H1 (cell line): ENCODE measurements at regions not wholly inside any gene's neighbourhood (a gene's known extent, or its start where the extent isn't known, plus 50 kb on each side); places are given as distances from the start of the nearest gene placed in this dataset.

Experiments
- CTCF ChIA-PET: fragments of 300-600 bp; sonication (Branson Sonifier 250); formaldehyde crosslinking; loops from one replicate; lab custom pipeline; 2021; ENCODE audit not compliant: partially characterized antibody; lab: Charles Lee
- POLR2A ChIA-PET: fragments of 300-600 bp; sonication (Branson Sonifier 250); formaldehyde crosslinking; loops from one replicate; lab custom pipeline; 2021; ENCODE audit warnings: inconsistent platforms; ENCODE audit not compliant: partially characterized antibody; lab: Charles Lee
- DNase-seq, 2 experiments: peaks; one replicate each; pipeline versions ENCODE4 v3.0.0 to v3.0.0-alpha.2; 2010 to 2022; ENCODE audit warnings: low spot score in 2 of 2, low read depth in 1 of 2, mixed read lengths in 1 of 2
- FAIRE-seq: peaks from 2 replicates; lab custom pipeline; 2011; peaks lifted over from hg19 to GRCh38; lab: Jason Lieb, UNC
- H2AFZ ChIP-seq: 2 replicates; pipeline ENCODE4 v1.8.1; 2012; ENCODE audit warnings: low read length, inconsistent platforms
- H2AK5ac ChIP-seq: 2 replicates; pipeline ENCODE4 v1.6.1; 2013; ENCODE audit warnings: low read depth, low read length
- H2BK120ac ChIP-seq: replicated peaks from 2 replicates; pipeline ENCODE3; 2013; ENCODE audit warnings: low read depth, low read length, inconsistent platforms
- H2BK12ac ChIP-seq: 2 replicates; pipeline ENCODE4 v1.6.1; 2013; ENCODE audit warnings: low read depth, low read length
- H2BK15ac ChIP-seq: 2 replicates; pipeline ENCODE4 v1.6.1; 2013; ENCODE audit warnings: low read length
- H2BK20ac ChIP-seq: 2 replicates; pipeline ENCODE4 v1.6.1; 2013; ENCODE audit warnings: low read length
- H2BK5ac ChIP-seq: 2 replicates; pipeline ENCODE4 v1.6.1; 2013; ENCODE audit warnings: low read depth, low read length
- H3K14ac ChIP-seq: 2 replicates; pipeline ENCODE4 v1.6.1; 2013; ENCODE audit warnings: inconsistent platforms; ENCODE audit not compliant: insufficient read length
- H3K18ac ChIP-seq: 2 replicates; pipeline ENCODE4 v1.6.1; 2013; ENCODE audit warnings: low read length; ENCODE audit errors: extremely low read depth
- H3K23ac ChIP-seq: 2 replicates; pipeline ENCODE4 v1.6.1; 2013; ENCODE audit warnings: inconsistent platforms; ENCODE audit not compliant: insufficient read length
- H3K23me2 ChIP-seq: 2 replicates; pipeline ENCODE4 v1.6.1; 2013; ENCODE audit warnings: low read depth, low read length
- H3K27ac ChIP-seq: 2 replicates; pipeline ENCODE4 v1.6.1; 2011; ENCODE audit warnings: low read depth, low read length, inconsistent platforms
- H3K27me3 ChIP-seq, 4 experiments: replicated peaks in 1 of 4; 1 replicate in 1 of 4; 2 replicates in 3 of 4; pipeline versions ENCODE4 v1.6.1 to v1.8.1; 2011 to 2013; ENCODE audit warnings: low read length in 3 of 4, mild to moderate bottlenecking in 3 of 4, inconsistent platforms in 2 of 4, mixed read lengths in 2 of 4, moderate library complexity in 1 of 4; ENCODE audit not compliant: control insufficient read depth in 3 of 4, insufficient read depth in 3 of 4; ENCODE audit errors: extremely low read depth in 1 of 4
- H3K36me3 ChIP-seq, 4 experiments: 2 replicates each; pipeline versions ENCODE4 v1.6.1 to v1.8.1; 2011 to 2013; ENCODE audit warnings: mild to moderate bottlenecking in 4 of 4, low read length in 3 of 4, moderate library complexity in 2 of 4, control low read depth in 1 of 4, inconsistent platforms in 1 of 4; ENCODE audit not compliant: insufficient read depth in 4 of 4, control insufficient read depth in 2 of 4
- H3K4ac ChIP-seq: replicated peaks from 2 replicates; pipeline ENCODE3; 2013; ENCODE audit warnings: low read length, low read depth, mixed read lengths, inconsistent platforms; ENCODE audit not compliant: insufficient read length
- H3K4me1 ChIP-seq, 4 experiments: replicated peaks in 1 of 4; 1 replicate in 1 of 4; 2 replicates in 3 of 4; pipeline versions ENCODE4 v1.6.1 to v1.8.1; 2011 to 2013; ENCODE audit warnings: low read length in 3 of 4, inconsistent platforms in 2 of 4, mixed read lengths in 1 of 4; ENCODE audit not compliant: insufficient read depth in 4 of 4, control insufficient read depth in 3 of 4
- H3K4me2 ChIP-seq, 2 experiments: 2 replicates each; pipeline versions ENCODE4 v1.6.1 to v1.8.1; 2011 to 2013; ENCODE audit warnings: low read depth in 2 of 2, low read length in 2 of 2, control low read depth in 1 of 2, inconsistent platforms in 1 of 2, mild to moderate bottlenecking in 1 of 2; ENCODE audit not compliant: insufficient read depth in 1 of 2
- H3K4me3 ChIP-seq, 4 experiments: fragments of 200-600, 300-600 bp in 1 of 4; sonication (generic), shearing (Covaris generic), sonication (Bioruptor Twin) in 1 of 4; 2 replicates each; pipeline versions ENCODE4 v1.5.1 to v1.8.1; 2011 to 2016; ENCODE audit warnings: low read length in 4 of 4, low read depth in 3 of 4, control low read depth in 2 of 4, inconsistent platforms in 2 of 4, mild to moderate bottlenecking in 2 of 4, mixed read lengths in 1 of 4, moderate library complexity in 1 of 4; ENCODE audit not compliant: insufficient read depth in 2 of 4; ENCODE audit errors: extremely low read depth in 1 of 4
- H3K56ac ChIP-seq: replicated peaks from 2 replicates; pipeline ENCODE3; 2013; ENCODE audit warnings: low read depth, mild to moderate bottlenecking, mixed read lengths, low read length, inconsistent platforms; ENCODE audit not compliant: insufficient read length
- H3K79me1 ChIP-seq: 2 replicates; pipeline ENCODE4 v1.6.1; 2013; ENCODE audit warnings: low read depth, low read length, control low read depth
- H3K79me2 ChIP-seq, 2 experiments: 2 replicates each; pipeline versions ENCODE4 v1.6.1 to v1.8.1; 2012 to 2013; ENCODE audit warnings: low read length in 2 of 2, mild to moderate bottlenecking in 2 of 2, inconsistent platforms in 1 of 2; ENCODE audit not compliant: insufficient read depth in 2 of 2, control insufficient read depth in 1 of 2
- H3K9ac ChIP-seq, 4 experiments: replicated peaks in 1 of 4; 1 replicate in 1 of 4; 2 replicates in 3 of 4; pipeline versions ENCODE4 v1.6.1 to v1.8.1; 2011 to 2013; ENCODE audit warnings: low read depth in 3 of 4, low read length in 3 of 4, control low read depth in 2 of 4, mild to moderate bottlenecking in 2 of 4, moderate library complexity in 2 of 4, inconsistent platforms in 1 of 4; ENCODE audit errors: extremely low read depth in 1 of 4
- H3K9me3 ChIP-seq, 2 experiments: 2 replicates each; pipeline versions ENCODE4 v1.6.1 to v1.8.1; 2012 to 2013; ENCODE audit warnings: mild to moderate bottlenecking in 2 of 2, moderate library complexity in 2 of 2, control low read depth in 1 of 2, inconsistent platforms in 1 of 2, low read depth in 1 of 2, low read length in 1 of 2, mixed read lengths in 1 of 2; ENCODE audit not compliant: insufficient read depth in 2 of 2
- H4K20me1 ChIP-seq, 2 experiments: replicated peaks in 1 of 2; 2 replicates each; pipeline versions ENCODE3 to v1.8.1; 2011 to 2013; ENCODE audit warnings: inconsistent platforms in 2 of 2, low read length in 2 of 2, mild to moderate bottlenecking in 1 of 2; ENCODE audit not compliant: insufficient read depth in 2 of 2, control insufficient read depth in 1 of 2
- H4K5ac ChIP-seq: 2 replicates; pipeline ENCODE4 v1.6.1; 2013; ENCODE audit warnings: low read length, low read depth, mixed read lengths, inconsistent platforms; ENCODE audit not compliant: insufficient read length
- H4K8ac ChIP-seq: 2 replicates; pipeline ENCODE4 v1.8.0; 2013; ENCODE audit warnings: mild to moderate bottlenecking, moderate library complexity, low read length, inconsistent platforms; ENCODE audit not compliant: insufficient read depth; ENCODE audit errors: extremely low read depth
- H4K91ac ChIP-seq: replicated peaks from 2 replicates; pipeline ENCODE3; 2013; ENCODE audit warnings: low read length, mixed read lengths, inconsistent platforms; ENCODE audit not compliant: insufficient read length
- ATF3 ChIP-seq: IDR thresholded peaks from 2 replicates; pipeline ENCODE4 v1.6.1; 2011; ENCODE audit warnings: low read depth, mild to moderate bottlenecking, low read length; ENCODE audit not compliant: insufficient read depth
- CEBPB ChIP-seq: IDR thresholded peaks from 2 replicates; pipeline ENCODE4 v1.6.1; 2012; ENCODE audit warnings: low read depth, low read length
- E2F6 ChIP-seq: IDR thresholded peaks from 2 replicates; pipeline ENCODE4 v1.6.1; 2012; ENCODE audit warnings: inconsistent platforms
- EZH2 ChIP-seq: fragments of 200-600 bp; sonication (generic); IDR thresholded peaks from 2 replicates; pipeline ENCODE4 v1.7.1; 2012; ENCODE audit warnings: low read depth, mild to moderate bottlenecking, moderate library complexity, low read length, inconsistent platforms; ENCODE audit not compliant: severe bottlenecking
- FOSL1 ChIP-seq: IDR thresholded peaks from 2 replicates; pipeline ENCODE4 v1.6.1; 2011; ENCODE audit warnings: mild to moderate bottlenecking, low read depth, low read length, moderate library complexity; ENCODE audit not compliant: insufficient read depth
- HDAC2 ChIP-seq, 2 experiments: fragments of 300-600 bp in 1 of 2; sonication (generic) in 1 of 2; IDR thresholded peaks; 2 replicates each; pipeline ENCODE4 v1.6.1; 2011 to 2012; ENCODE audit warnings: low read depth in 2 of 2, low read length in 2 of 2, mild to moderate bottlenecking in 2 of 2, moderate library complexity in 2 of 2, borderline replicate concordance in 1 of 2, inconsistent platforms in 1 of 2
- PHF8 ChIP-seq: fragments of 200-600 bp; sonication (generic); conservative IDR thresholded peaks from 2 replicates; pipeline ENCODE4 v1.7.1; 2012; ENCODE audit warnings: low read depth, mild to moderate bottlenecking, inconsistent platforms, low read length, moderate library complexity
- POLR2AphosphoS5 ChIP-seq: IDR thresholded peaks from 2 replicates; pipeline ENCODE4 v1.6.1; 2011; ENCODE audit warnings: low read depth, low read length
- POU5F1 ChIP-seq: IDR thresholded peaks from 2 replicates; pipeline ENCODE4 v1.6.1; 2011; ENCODE audit warnings: low read depth, mild to moderate bottlenecking, low read length, moderate library complexity
- RXRA ChIP-seq: IDR thresholded peaks from 2 replicates; pipeline ENCODE4 v1.6.1; 2011; ENCODE audit warnings: low read depth, mild to moderate bottlenecking, low read length, moderate library complexity; ENCODE audit not compliant: insufficient read depth
- SRF ChIP-seq: IDR thresholded peaks from 2 replicates; pipeline ENCODE4 v1.6.1; 2011; ENCODE audit warnings: mild to moderate bottlenecking, low read depth, low read length, moderate library complexity
- SUZ12 ChIP-seq: fragments of 200-600 bp; sonication (generic); IDR thresholded peaks from 2 replicates; pipeline ENCODE4 v1.6.1; 2012; ENCODE audit warnings: mild to moderate bottlenecking, inconsistent platforms, low read length, moderate library complexity, mixed read lengths
- WGBS, 2 experiments: shearing (Covaris generic) in 1 of 2; methylation state at CpG; one replicate each; pipeline versions ENCODE4 v1.1.6 to v1.1.7; 2013 to 2015; ENCODE audit warnings: low lambda C conversion rate in 2 of 2, mixed read lengths in 2 of 2, inconsistent platforms in 1 of 2, low coverage in 1 of 2, missing lambda C conversion rate in 1 of 2; ENCODE audit not compliant: insufficient replicate concordance in 2 of 2, insufficient coverage in 1 of 2, insufficient read length in 1 of 2; ENCODE audit errors: extremely low coverage in 1 of 2, missing lambda C conversion rate in 1 of 2; 5-methylcytosine and 5-hydroxymethylcytosine counted together

GRCh38 chr3:43219616-43220015 lies 66.7 kb upstream of the SNRK start:
- H4K5ac ChIP-seq: no peak overlapping the region
- no peaks in the 10 kb centered on the region for H3K23me2 ChIP-seq

More at GRCh38 chr3:43219616-43220015, 66.7 kb upstream of the SNRK start:
- Histone ChIP-seq H3K9ac (no peak overlapping the region), H3K27ac (no peak overlapping the region), H2BK15ac (no peak overlapping the region), H3K36me3 (no peaks in the 10 kb centered on the region), H3K27me3 (no peaks in the 10 kb centered on the region; a peak in 1 of 7 replicates), H3K9me3 (peaks cover 3 to 7% of the 10 kb centered on the region in 2 experiments; a peak in 2 of 4 replicates), H3K4me2 (no peak overlapping the region), H2BK20ac (no peak overlapping the region), H2AFZ (no peak overlapping the region), H3K79me2 (no peaks in the 10 kb centered on the region), H3K56ac (no peak overlapping the region), H2BK12ac (no peak overlapping the region), H2AK5ac (no peak overlapping the region), H2BK5ac (no peak overlapping the region), H4K20me1 (no peaks in the 10 kb centered on the region), H3K79me1 (no peaks in the 10 kb centered on the region), H3K4ac (no peak overlapping the region), H3K23ac (no peak overlapping the region)
- CTCF ChIA-PET: no interaction called here
- POLR2A ChIA-PET: no interaction called here
- 85% methylated on average over 3 of the region's 3 CpGs; no CpG with 5 or more reads in 1 of the 2 experiments for WGBS, 2 experiments
- no peak for DNase-seq
- TF ChIP-seq SRF: no peak
- TF ChIP-seq ATF3: no peak
- no peak for TF ChIP-seq FOSL1
- no peak for TF ChIP-seq RXRA
- no peak for TF ChIP-seq EZH2
- no peak for TF ChIP-seq HDAC2 (IDR thresholded peaks at IDR 0.05; ENCODE audit: borderline replicate concordance in 1 of 2, low read depth in 2 of 2, low read length in 2 of 2)
- TF ChIP-seq PHF8: no peak
- TF ChIP-seq POLR2AphosphoS5: no peak
- no peak for TF ChIP-seq CEBPB
- no peak for TF ChIP-seq SUZ12
- TF ChIP-seq E2F6: no peak
- TF ChIP-seq POU5F1: no peak
- TF ChIP-seq, all 59 proteins: peak for 0
- no peak overlapping the region for H3K18ac ChIP-seq
- no peak for FAIRE-seq
- no peak overlapping the region for H3K4me3 ChIP-seq
- no peak overlapping the region for H3K14ac ChIP-seq
- H2BK120ac ChIP-seq: no peak overlapping the region
- H4K8ac ChIP-seq: no peak overlapping the region
- no peak overlapping the region for H4K91ac ChIP-seq
- H3K4me1 ChIP-seq: no peaks in the 10 kb centered on the region
